ENCODE measurements at regions not wholly inside any gene's neighbourhood (a gene's known extent, or its start where the extent isn't known, plus 50 kb on each side); places are given as distances from the start of the nearest gene placed in this dataset.

DNA sequence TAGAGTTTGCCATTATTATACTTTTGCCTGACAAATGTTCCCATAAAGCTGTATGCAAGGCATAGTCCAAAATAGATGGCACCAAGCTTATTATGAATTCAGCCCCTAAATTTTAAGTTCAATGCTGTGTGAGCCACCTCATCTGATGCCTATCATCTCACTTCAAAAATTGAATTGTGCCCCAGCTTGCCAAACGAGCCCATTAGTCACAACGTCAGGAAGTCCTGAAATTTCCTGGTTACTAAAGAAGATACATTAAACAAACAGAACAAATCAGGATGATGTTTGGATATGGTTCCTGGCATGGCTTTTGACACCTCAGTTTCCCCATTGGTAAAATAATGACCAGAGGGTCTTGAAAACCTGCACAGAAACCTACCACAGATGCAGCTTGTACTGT, 147.5 kb upstream of the SOX21 start:
- TF ChIP-seq POLR2A (IDR thresholded peaks at IDR 0.05), result no peak
- TF ChIP-seq, protein P1, sequence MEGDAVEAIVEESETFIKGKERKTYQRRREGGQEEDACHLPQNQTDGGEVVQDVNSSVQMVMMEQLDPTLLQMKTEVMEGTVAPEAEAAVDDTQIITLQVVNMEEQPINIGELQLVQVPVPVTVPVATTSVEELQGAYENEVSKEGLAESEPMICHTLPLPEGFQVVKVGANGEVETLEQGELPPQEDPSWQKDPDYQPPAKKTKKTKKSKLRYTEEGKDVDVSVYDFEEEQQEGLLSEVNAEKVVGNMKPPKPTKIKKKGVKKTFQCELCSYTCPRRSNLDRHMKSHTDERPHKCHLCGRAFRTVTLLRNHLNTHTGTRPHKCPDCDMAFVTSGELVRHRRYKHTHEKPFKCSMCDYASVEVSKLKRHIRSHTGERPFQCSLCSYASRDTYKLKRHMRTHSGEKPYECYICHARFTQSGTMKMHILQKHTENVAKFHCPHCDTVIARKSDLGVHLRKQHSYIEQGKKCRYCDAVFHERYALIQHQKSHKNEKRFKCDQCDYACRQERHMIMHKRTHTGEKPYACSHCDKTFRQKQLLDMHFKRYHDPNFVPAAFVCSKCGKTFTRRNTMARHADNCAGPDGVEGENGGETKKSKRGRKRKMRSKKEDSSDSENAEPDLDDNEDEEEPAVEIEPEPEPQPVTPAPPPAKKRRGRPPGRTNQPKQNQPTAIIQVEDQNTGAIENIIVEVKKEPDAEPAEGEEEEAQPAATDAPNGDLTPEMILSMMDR (IDR thresholded peaks at IDR 0.05), result no peak
- intact Hi-C loops (cut with DNase I), result no loop called here
- Histone ChIP-seq H3K27me3 (no peaks in the 10 kb centered on the region), H3K27ac (peak overlapping the region in 2 of 4 donors; percentile 42 to 53), H3K4me1 (peaks cover 0 to 29% (median 10%) of the 10 kb centered on the region in 3 donors), H3K36me3 (no peaks in the 10 kb centered on the region), H3K9me3 (no peaks in the 10 kb centered on the region), H3K4me3 (peak overlapping the region in 1 of 4 donors; percentile 58)
- DNase-seq, result no peak
- WGBS, 2 donors, result 34 to 38% methylated on average over 2 of the region's 2 CpGs

DNA sequence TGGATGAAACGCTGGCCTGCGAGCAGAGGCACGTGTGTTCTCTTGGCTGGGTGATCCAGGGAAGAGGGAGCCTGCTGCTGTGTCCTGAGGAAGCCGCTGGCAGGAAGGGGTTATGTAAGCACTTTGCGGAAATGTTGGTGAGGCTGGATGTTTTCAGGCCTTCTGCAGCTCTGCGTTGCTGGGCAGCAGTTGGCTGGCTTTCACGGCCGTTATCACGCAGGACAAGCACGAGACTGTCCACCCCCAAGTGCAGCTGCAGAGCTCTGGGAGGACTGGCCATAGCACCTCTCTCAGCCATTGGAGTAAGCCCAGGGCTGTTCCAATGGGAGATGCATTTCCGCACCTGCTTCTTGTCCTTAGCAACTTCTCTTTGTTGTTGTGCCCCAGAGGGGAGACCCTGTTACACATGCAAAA, 146.9 kb upstream of the SOX21 start:
- Histone ChIP-seq H3K4me1 (peaks cover 0 to 29% (median 10%) of the 10 kb centered on the region in 3 donors), H3K36me3 (no peaks in the 10 kb centered on the region), H3K27ac (peak overlapping the region in 2 of 4 donors; percentile 42 to 53), H3K4me3 (no peak overlapping the region), H3K27me3 (no peaks in the 10 kb centered on the region), H3K9me3 (no peaks in the 10 kb centered on the region)
- TF ChIP-seq, protein P1 (IDR thresholded peaks at IDR 0.05), result no peak
- no peak for TF ChIP-seq POLR2A (IDR thresholded peaks at IDR 0.05)
- DNase-seq, result no peak
- WGBS, 2 donors, result 79 to 100% methylated on average over 1 to 4 of the region's 11 CpGs
- intact Hi-C loops (cut with DNase I), result no loop called here

DNA sequence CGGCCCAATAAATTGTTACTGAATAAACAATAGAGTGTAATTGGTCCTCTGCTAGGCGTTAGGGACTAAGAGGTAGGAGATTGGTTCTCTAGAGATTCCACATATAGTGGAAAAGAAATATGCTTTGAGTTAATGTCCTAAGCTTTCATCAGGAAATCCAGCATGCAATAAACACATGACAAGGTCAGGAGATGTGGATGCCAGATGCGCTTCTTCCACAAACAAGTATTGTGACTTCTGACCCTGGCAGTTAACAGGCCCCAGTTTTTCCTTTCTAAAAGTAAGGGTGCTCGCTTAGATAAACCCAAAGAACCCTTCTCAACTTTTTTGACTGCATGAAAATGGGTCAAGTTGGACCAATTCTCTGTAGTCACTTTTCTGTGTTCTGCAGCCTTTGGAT, 146.5 kb upstream of the SOX21 start:
- 64 to 86% methylated on average over 4 of the region's 4 CpGs for WGBS, 2 donors
- Histone ChIP-seq H3K4me1 (peaks cover 0 to 29% (median 10%) of the 10 kb centered on the region in 3 donors), H3K36me3 (no peaks in the 10 kb centered on the region), H3K27me3 (no peaks in the 10 kb centered on the region), H3K27ac (peak overlapping the region in 1 of 4 donors; percentile 24), H3K9me3 (no peaks in the 10 kb centered on the region), H3K4me3 (no peak overlapping the region)
- TF ChIP-seq, protein P1 (IDR thresholded peaks at IDR 0.05), result no peak
- TF ChIP-seq POLR2A (IDR thresholded peaks at IDR 0.05), result no peak
- no peak for DNase-seq
- intact Hi-C loops (cut with DNase I), result no loop called here

DNA sequence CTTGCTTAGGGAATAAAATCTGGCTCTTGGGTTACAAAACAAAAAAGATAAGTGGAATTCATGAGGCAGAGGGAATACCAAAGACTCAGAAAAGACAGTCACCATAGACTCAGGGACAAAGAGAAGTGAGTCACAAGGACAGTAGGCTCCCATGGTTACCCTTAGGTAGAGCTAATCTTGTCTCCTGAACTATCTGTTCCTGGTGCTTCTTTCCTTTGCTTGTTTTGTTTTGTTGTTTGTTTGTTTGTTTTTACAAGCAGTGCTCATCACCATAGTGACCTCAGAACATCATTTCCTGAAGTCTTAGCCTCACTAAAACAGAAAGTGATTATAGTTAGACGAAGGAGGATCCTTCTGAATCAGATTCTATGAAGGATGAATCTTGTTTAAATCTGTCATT, 142.3 kb upstream of the SOX21 start:
- H3K4me1 ChIP-seq, result peaks cover 0 to 13% (median 4%) of the 10 kb centered on the region in 3 donors
- H3K4me3 ChIP-seq, result no peak overlapping the region
- DNase-seq, result no peak
- no peak for TF ChIP-seq POLR2A (IDR thresholded peaks at IDR 0.05)
- TF ChIP-seq, protein P1 (IDR thresholded peaks at IDR 0.05), result no peak
- no peaks in the 10 kb centered on the region for H3K9me3 ChIP-seq
- H3K36me3 ChIP-seq, result no peaks in the 10 kb centered on the region
- no peaks in the 10 kb centered on the region for H3K27me3 ChIP-seq
- H3K27ac ChIP-seq, result no peak overlapping the region
- intact Hi-C loops (cut with DNase I), result no loop called here
- 76 to 95% methylated on average over 1 of the region's 1 CpG for WGBS, 2 donors

DNA sequence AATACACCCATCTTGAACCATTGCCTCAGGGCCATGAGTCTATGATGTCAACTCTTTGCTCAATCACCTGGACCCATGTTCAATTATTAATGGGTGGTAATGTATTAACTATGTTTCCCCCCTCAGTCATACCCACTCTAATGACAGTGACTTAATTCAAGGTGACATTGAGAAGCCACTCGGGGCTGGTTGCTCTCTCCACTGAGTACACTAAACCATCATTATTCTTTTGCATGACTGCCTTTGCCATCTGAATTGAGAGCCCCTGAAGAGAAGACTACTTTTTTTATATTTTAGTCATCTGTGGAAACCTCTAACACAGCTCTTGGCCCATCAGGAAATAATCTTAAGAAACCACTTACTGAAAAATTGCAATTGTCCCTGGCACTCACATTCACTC, 139.2 kb upstream of the SOX21 start:
- no peak for TF ChIP-seq POLR2A (IDR thresholded peaks at IDR 0.05)
- TF ChIP-seq, protein P1 (IDR thresholded peaks at IDR 0.05), result no peak
- no peaks in the 10 kb centered on the region for H3K36me3 ChIP-seq
- no peaks in the 10 kb centered on the region for H3K27me3 ChIP-seq
- no peaks in the 10 kb centered on the region for H3K9me3 ChIP-seq
- no peak overlapping the region for H3K27ac ChIP-seq
- WGBS, 2 donors, result 83 to 86% methylated on average over 1 of the region's 1 CpG
- intact Hi-C loops (cut with DNase I), result no loop called here
- DNase-seq, result no peak
- H3K4me3 ChIP-seq, result no peak overlapping the region
- H3K4me1 ChIP-seq, result no peaks in the 10 kb centered on the region

Measured in esophagus squamous epithelium (tissue), 5 donors.